ENCODE measurements at regions not wholly inside any gene's neighbourhood (a gene's known extent, or its start where the extent isn't known, plus 50 kb on each side); places are given as distances from the start of the nearest gene placed in this dataset.

DNA sequence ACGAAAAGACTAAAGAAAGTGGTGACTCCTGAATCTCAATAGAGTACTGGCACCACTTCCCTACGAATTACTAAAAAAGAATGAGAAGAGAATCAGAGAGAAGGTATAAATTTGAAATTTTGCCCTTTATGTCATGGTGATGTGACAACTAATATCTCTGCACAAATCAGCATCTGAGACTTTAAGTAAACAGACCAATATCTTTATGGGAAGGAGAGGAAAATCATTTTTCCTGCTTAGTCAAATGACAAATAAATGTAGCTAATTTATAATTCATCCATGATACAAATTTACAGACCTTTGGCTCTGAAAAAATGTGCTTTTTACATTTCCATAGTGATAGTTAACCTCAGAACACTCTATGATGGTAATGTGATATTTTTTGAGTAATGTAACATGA lies 424.8 kb upstream of the EPHA5 start:
- TF ChIP-seq, protein P1, sequence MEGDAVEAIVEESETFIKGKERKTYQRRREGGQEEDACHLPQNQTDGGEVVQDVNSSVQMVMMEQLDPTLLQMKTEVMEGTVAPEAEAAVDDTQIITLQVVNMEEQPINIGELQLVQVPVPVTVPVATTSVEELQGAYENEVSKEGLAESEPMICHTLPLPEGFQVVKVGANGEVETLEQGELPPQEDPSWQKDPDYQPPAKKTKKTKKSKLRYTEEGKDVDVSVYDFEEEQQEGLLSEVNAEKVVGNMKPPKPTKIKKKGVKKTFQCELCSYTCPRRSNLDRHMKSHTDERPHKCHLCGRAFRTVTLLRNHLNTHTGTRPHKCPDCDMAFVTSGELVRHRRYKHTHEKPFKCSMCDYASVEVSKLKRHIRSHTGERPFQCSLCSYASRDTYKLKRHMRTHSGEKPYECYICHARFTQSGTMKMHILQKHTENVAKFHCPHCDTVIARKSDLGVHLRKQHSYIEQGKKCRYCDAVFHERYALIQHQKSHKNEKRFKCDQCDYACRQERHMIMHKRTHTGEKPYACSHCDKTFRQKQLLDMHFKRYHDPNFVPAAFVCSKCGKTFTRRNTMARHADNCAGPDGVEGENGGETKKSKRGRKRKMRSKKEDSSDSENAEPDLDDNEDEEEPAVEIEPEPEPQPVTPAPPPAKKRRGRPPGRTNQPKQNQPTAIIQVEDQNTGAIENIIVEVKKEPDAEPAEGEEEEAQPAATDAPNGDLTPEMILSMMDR (IDR thresholded peaks at IDR 0.05; ENCODE audit: insufficient read depth, low read depth, low read length) = no peak
- TF ChIP-seq EZH2 (IDR thresholded peaks at IDR 0.05; ENCODE audit: insufficient read depth, low read length) = no peak

Measured in astrocyte (in vitro differentiated cells and primary cell).